KBM-7 (cell line): ENCODE measurements at regions not wholly inside any gene's neighbourhood (a gene's known extent, or its start where the extent isn't known, plus 50 kb on each side); places are given as distances from the start of the nearest gene placed in this dataset.

Source experiments
- DNase-seq: peaks from one replicate; pipeline ENCODE4 v3.0.0-alpha.2; 2015
- in situ Hi-C: fragments of 300-500 bp; cut with MboI; formaldehyde crosslinking; loops from 2 replicates; pipeline ENCODE4 v1.14.3; 2020; ENCODE audit warnings: low sequenced_read_pairs, low pct_unique_long_range_greater_than_20kb, mixed read lengths

- no peak for DNase-seq
- in situ Hi-C loops = no loop called here
Measured at GRCh38 chr5:57340681-57341080, 141.9 kb downstream of the ACTBL2 start.

GRCh38 chr5:57339521-57339920, 143.1 kb downstream of the ACTBL2 start:
- no peak for DNase-seq
- in situ Hi-C loops = no loop called here

GRCh38 chr5:57338868-57339340, 143.7 kb downstream of the ACTBL2 start:
- in situ Hi-C loops = no loop called here
- DNase-seq = no peak

- peak; percentile 21 for DNase-seq
- in situ Hi-C loops = no loop called here
Measured at GRCh38 chr5:57338068-57338867, 144.3 kb downstream of the ACTBL2 start.

- in situ Hi-C loops = no loop called here
- DNase-seq = no peak
Measured at GRCh38 chr5:57335092-57335660, 147.4 kb downstream of the ACTBL2 start.

GRCh38 chr5:57334475-57334874, 148.1 kb downstream of the ACTBL2 start:
- in situ Hi-C loops = no loop called here
- DNase-seq = no peak

GRCh38 chr5:57332361-57332760, 150.2 kb downstream of the ACTBL2 start:
- in situ Hi-C loops = no loop called here
- DNase-seq = no peak

GRCh38 chr5:57327561-57328367, 153.9 kb downstream of the GPBP1 start:
- in situ Hi-C loops = no loop called here
- no peak for DNase-seq

- in situ Hi-C loops = no loop called here
- DNase-seq = no peak
Measured at GRCh38 chr5:57325678-57326397, 152.0 kb downstream of the GPBP1 start.

- no peak for DNase-seq
- in situ Hi-C loops = loop anchor here (25.0 kb wide), 1 partner anchor 1137 kb away; the partner anchor contains the start of gene PLK2
Measured at GRCh38 chr5:57324861-57325260, 151.0 kb downstream of the GPBP1 start.

- no peak for DNase-seq
- in situ Hi-C loops = loop anchor here (25.0 kb wide), 1 partner anchor 1138 kb away; the partner anchor contains the start of gene PLK2
Measured at GRCh38 chr5:57324181-57324580, 150.3 kb downstream of the GPBP1 start.

- in situ Hi-C loops = loop anchor here (25.0 kb wide), 1 partner anchor 1142 kb away; the partner anchor contains the start of gene PLK2
- no peak for DNase-seq
Measured at GRCh38 chr5:57320582-57320981, 146.7 kb downstream of the GPBP1 start.

- in situ Hi-C loops = loop anchor here (25.0 kb wide), 1 partner anchor 1143 kb away; the partner anchor contains the start of gene PLK2
Measured at GRCh38 chr5:57319628-57320027, 145.8 kb downstream of the GPBP1 start.

GRCh38 chr5:57318251-57318650, 144.4 kb downstream of the GPBP1 start:
- in situ Hi-C loops = loop anchor here (25.0 kb wide), 1 partner anchor 1144 kb away; the partner anchor contains the start of gene PLK2

More at GRCh38 chr5:57319628-57320027, 145.8 kb downstream of the GPBP1 start:
- DNase-seq = no peak

GRCh38 chr5:57317341-57317740, 143.5 kb downstream of the GPBP1 start:
- DNase-seq = no peak
- in situ Hi-C loops = loop anchor here (25.0 kb wide), 1 partner anchor 1145 kb away; the partner anchor contains the start of gene PLK2

More at GRCh38 chr5:57318251-57318650, 144.4 kb downstream of the GPBP1 start:
- DNase-seq = no peak

- DNase-seq = no peak
- in situ Hi-C loops = loop anchor here (25.0 kb wide), 1 partner anchor 1145 kb away; the partner anchor contains the start of gene PLK2
Measured at GRCh38 chr5:57316798-57317327, 143.0 kb downstream of the GPBP1 start.

- no peak for DNase-seq
- in situ Hi-C loops = loop anchor here (25.0 kb wide), 1 partner anchor 1146 kb away; the partner anchor contains the start of gene PLK2
Measured at GRCh38 chr5:57315941-57316340, 142.1 kb downstream of the GPBP1 start.
